H9 (cell line): ENCODE measurements at regions not wholly inside any gene's neighbourhood (a gene's known extent, or its start where the extent isn't known, plus 50 kb on each side); places are given as distances from the start of the nearest gene placed in this dataset.

Source experiments
- DNase-seq: peaks from one replicate; pipeline ENCODE4 v3.0.0-alpha.2; 2017
- H2AFZ ChIP-seq: one replicate; pipeline ENCODE4 v1.6.1; 2013; ENCODE audit warnings: mild to moderate bottlenecking, low read length, control low read depth, moderate library complexity
- H2AK5ac ChIP-seq: 2 replicates; pipeline ENCODE4 v1.6.1; 2013; ENCODE audit warnings: low read length, control low read depth, mixed read lengths; ENCODE audit not compliant: insufficient read length
- H2BK120ac ChIP-seq: one replicate; pipeline ENCODE4 v1.6.1; 2013; ENCODE audit warnings: low read depth, mild to moderate bottlenecking, low read length, control low read depth, inconsistent platforms; ENCODE audit not compliant: poor library complexity, severe bottlenecking
- H2BK12ac ChIP-seq: 2 replicates; pipeline ENCODE4 v1.6.1; 2013; ENCODE audit warnings: low read length, control low read depth, mixed read lengths, low read depth; ENCODE audit not compliant: insufficient read length
- H2BK15ac ChIP-seq: 2 replicates; pipeline ENCODE4 v1.6.1; 2013; ENCODE audit warnings: low read depth, low read length, control low read depth
- H2BK20ac ChIP-seq: one replicate; pipeline ENCODE4 v1.6.1; 2013; ENCODE audit warnings: low read depth, mild to moderate bottlenecking, low read length, control low read depth, inconsistent platforms; ENCODE audit not compliant: poor library complexity, severe bottlenecking
- H2BK5ac ChIP-seq: 2 replicates; pipeline ENCODE4 v1.6.1; 2013; ENCODE audit warnings: low read length, control low read depth, mixed read lengths; ENCODE audit not compliant: insufficient read length
- H3K14ac ChIP-seq: 2 replicates; pipeline ENCODE4 v1.6.1; 2013; ENCODE audit warnings: low read length, control low read depth; ENCODE audit not compliant: insufficient read depth
- H3K18ac ChIP-seq: 2 replicates; pipeline ENCODE4 v1.6.1; 2013; ENCODE audit warnings: low read depth, mild to moderate bottlenecking, mixed read lengths, low read length, control low read depth; ENCODE audit not compliant: insufficient read length
- H3K23ac ChIP-seq: 2 replicates; pipeline ENCODE4 v1.6.1; 2013; ENCODE audit warnings: low read length, control low read depth, mixed read lengths, low read depth; ENCODE audit not compliant: insufficient read length
- H3K23me2 ChIP-seq: 2 replicates; pipeline ENCODE4 v1.6.1; 2013; ENCODE audit warnings: low read depth, mild to moderate bottlenecking, mixed read lengths, low read length, control low read depth; ENCODE audit not compliant: insufficient read length, poor library complexity, severe bottlenecking
- H3K27ac ChIP-seq: 2 replicates; pipeline ENCODE4 v1.5.1; 2013; ENCODE audit warnings: low read length, control low read depth, mixed read lengths, low read depth; ENCODE audit not compliant: insufficient read length
- H3K27me3 ChIP-seq: 2 replicates; pipeline ENCODE4 v1.6.1; 2013; ENCODE audit warnings: low read length, control low read depth, inconsistent platforms; ENCODE audit not compliant: insufficient read depth
- H3K4ac ChIP-seq: 2 replicates; pipeline ENCODE4 v1.6.1; 2013; ENCODE audit warnings: low read depth, mild to moderate bottlenecking, control low read depth, inconsistent platforms, low read length, moderate library complexity
- H3K4me1 ChIP-seq: 2 replicates; pipeline ENCODE4 v1.6.1; 2013; ENCODE audit warnings: low read length, control low read depth, inconsistent platforms; ENCODE audit not compliant: insufficient read depth
- H3K4me2 ChIP-seq: 2 replicates; pipeline ENCODE4 v1.6.1; 2013; ENCODE audit warnings: low read length, control low read depth, mixed read lengths; ENCODE audit not compliant: insufficient read length, insufficient read depth
- H3K56ac ChIP-seq: 2 replicates; pipeline ENCODE4 v1.6.1; 2013; ENCODE audit warnings: low read depth, mild to moderate bottlenecking, mixed read lengths, low read length, control low read depth; ENCODE audit not compliant: insufficient read length
- H3K79me1 ChIP-seq: 2 replicates; pipeline ENCODE4 v1.6.1; 2013; ENCODE audit warnings: low read depth, mild to moderate bottlenecking, moderate library complexity, low read length, control low read depth, inconsistent platforms; ENCODE audit not compliant: insufficient read depth, poor library complexity, severe bottlenecking
- H3K79me2 ChIP-seq: 2 replicates; pipeline ENCODE4 v1.6.1; 2013; ENCODE audit warnings: low read length, control low read depth, inconsistent platforms; ENCODE audit not compliant: insufficient read depth
- H3K9ac ChIP-seq: 2 replicates; pipeline ENCODE4 v1.6.1; 2013; ENCODE audit warnings: low read length, control low read depth, mixed read lengths; ENCODE audit not compliant: insufficient read length; ENCODE audit errors: extremely low read depth
- H3K9me3 ChIP-seq: one replicate; pipeline ENCODE4 v1.6.1; 2013; ENCODE audit warnings: low read depth, low read length, inconsistent platforms; ENCODE audit not compliant: control insufficient read depth
- H3T11ph ChIP-seq: one replicate; pipeline ENCODE4 v1.6.1; 2013; ENCODE audit warnings: mild to moderate bottlenecking, low read length, control low read depth, inconsistent platforms
- H4K20me1 ChIP-seq: one replicate; pipeline ENCODE4 v1.6.1; 2013; ENCODE audit not compliant: control insufficient read depth, insufficient read length, insufficient read depth
- H4K5ac ChIP-seq: 2 replicates; pipeline ENCODE4 v1.6.1; 2013; ENCODE audit warnings: low read depth, mild to moderate bottlenecking, mixed read lengths, low read length, control low read depth; ENCODE audit not compliant: insufficient read length
- H4K8ac ChIP-seq: replicated peaks from 2 replicates; pipeline ENCODE4 v1.6.1; 2013; ENCODE audit warnings: low read length, control low read depth, mixed read lengths, low read depth; ENCODE audit not compliant: insufficient read length
- H4K91ac ChIP-seq: 2 replicates; pipeline ENCODE4 v1.6.1; 2013; ENCODE audit warnings: low read depth, mild to moderate bottlenecking, moderate library complexity, mixed read lengths, low read length, control low read depth; ENCODE audit not compliant: insufficient read length
- H3K27ac Mint-ChIP-seq, 3 experiments: 2 replicates in 2 of 3; 3 replicates in 1 of 3; pipeline ENCODE4 v1.8.0; 2020 to 2021; ENCODE audit warnings: mixed read lengths in 3 of 3, mild to moderate bottlenecking in 1 of 3, moderate library complexity in 1 of 3
- H3K27me3 Mint-ChIP-seq: 2 replicates; pipeline ENCODE4 v1.8.0; 2021; ENCODE audit warnings: low read depth, mild to moderate bottlenecking, moderate library complexity, mixed read lengths
- H3K36me3 Mint-ChIP-seq, 3 experiments: 2 replicates in 2 of 3; 3 replicates in 1 of 3; pipeline ENCODE4 v1.8.0; 2020 to 2021; ENCODE audit warnings: low read depth in 3 of 3, mixed read lengths in 3 of 3; ENCODE audit not compliant: insufficient read depth in 1 of 3
- H3K4me1 Mint-ChIP-seq, 2 experiments: 2 replicates each; pipeline ENCODE4 v1.8.0; 2020; ENCODE audit warnings: mixed read lengths in 2 of 2
- H3K4me3 Mint-ChIP-seq, 2 experiments: 2 replicates in 1 of 2; 3 replicates in 1 of 2; pipeline ENCODE4 v1.8.0; 2020 to 2021; ENCODE audit warnings: mild to moderate bottlenecking in 2 of 2, mixed read lengths in 2 of 2, moderate library complexity in 1 of 2
- H3K9me3 Mint-ChIP-seq, 2 experiments: 2 replicates in 1 of 2; 3 replicates in 1 of 2; pipeline ENCODE4 v1.8.0; 2020; ENCODE audit warnings: mild to moderate bottlenecking in 2 of 2, mixed read lengths in 2 of 2, moderate library complexity in 1 of 2
- CTCF ChIP-seq: fragments of 200-600 bp; sonication (generic); conservative IDR thresholded peaks from 3 replicates; pipeline ENCODE4 v1.8.0; 2021; ENCODE audit warnings: antibody characterized with exemption, mild to moderate bottlenecking
- WGBS: extraction: QIAGEN DNeasy Blood & Tissue Kit; methylation state at CpG from one replicate; pipeline ENCODE4 v1.1.7; 2013; ENCODE audit warnings: missing lambda C conversion rate, low lambda C conversion rate, mixed read lengths; ENCODE audit not compliant: insufficient read length; ENCODE audit errors: extremely low coverage; 5-methylcytosine and 5-hydroxymethylcytosine counted together

- no peak overlapping the region for H4K91ac ChIP-seq
- H2BK12ac ChIP-seq: no peak overlapping the region
- no peak overlapping the region for H3K27ac Mint-ChIP-seq
- no peak overlapping the region for H4K8ac ChIP-seq
- H3K36me3 Mint-ChIP-seq: no peaks in the 10 kb centered on the region; a peak in 1 of 7 replicates
- no peak overlapping the region for H4K5ac ChIP-seq
- no peaks in the 10 kb centered on the region for H3K23me2 ChIP-seq
- H3K18ac ChIP-seq: no peak overlapping the region
- no peak overlapping the region for H3K9ac ChIP-seq
- no peaks in the 10 kb centered on the region for H3K9me3 ChIP-seq
- H3K56ac ChIP-seq: no peak overlapping the region
- H2AFZ ChIP-seq: no peak overlapping the region
- no peak overlapping the region for H2BK5ac ChIP-seq
- peaks cover 11 to 12% of the 10 kb centered on the region in 2 experiments for H3K4me1 Mint-ChIP-seq
- TF ChIP-seq CTCF: no peak
- H2BK120ac ChIP-seq: no peak overlapping the region
- H4K20me1 ChIP-seq: no peaks in the 10 kb centered on the region
- H3K4me2 ChIP-seq: no peak overlapping the region
- no peak overlapping the region for H3T11ph ChIP-seq
- no peak overlapping the region for H3K4me3 Mint-ChIP-seq
- H3K14ac ChIP-seq: no peak overlapping the region
- H2AK5ac ChIP-seq: no peak overlapping the region
- H3K4ac ChIP-seq: no peak overlapping the region
- H3K79me1 ChIP-seq: no peaks in the 10 kb centered on the region
- no peaks in the 10 kb centered on the region for H3K9me3 Mint-ChIP-seq
- H3K27ac ChIP-seq: no peak overlapping the region
- no peaks in the 10 kb centered on the region for H3K27me3 ChIP-seq
- no peak overlapping the region for H3K23ac ChIP-seq
- H3K27me3 Mint-ChIP-seq: peaks cover 8% of the 10 kb centered on the region
- H3K79me2 ChIP-seq: no peaks in the 10 kb centered on the region
- no peak overlapping the region for H2BK15ac ChIP-seq
- DNase-seq: no peak
- H3K4me1 ChIP-seq: no peaks in the 10 kb centered on the region
- no peak overlapping the region for H2BK20ac ChIP-seq
- no CpG with 5 or more reads among the region's 5 CpGs for WGBS
These were observed 86.4 kb downstream of the CBLN1 start for GRCh38 chr16:49195237-49195548.
